HEK293 (cell line): ENCODE measurements at regions not wholly inside any gene's neighbourhood (a gene's known extent, or its start where the extent isn't known, plus 50 kb on each side); places are given as distances from the start of the nearest gene placed in this dataset.

ENCODE experiments used
- CTCF ChIA-PET: fragments of 350-600 bp; formaldehyde crosslinking; extraction: SDS; loops from one replicate; lab custom pipeline; 2021; ENCODE audit warnings: antibody characterized with exemption; lab: Yijun Ruan, JAX
- POLR2A ChIA-PET: fragments of 300-600 bp; formaldehyde crosslinking; extraction: SDS; loops from one replicate; lab custom pipeline; 2020; ENCODE audit warnings: antibody characterized with exemption, inconsistent platforms; lab: Yijun Ruan, JAX
- H3K27ac ChIP-seq: fragments of 200-500 bp; sonication (Bioruptor generic); 2 replicates; pipeline ENCODE4 v1.5.1; 2014; ENCODE audit warnings: low read depth, low read length, control low read depth, inconsistent platforms; ENCODE audit errors: extremely low read depth
- H3K36me3 ChIP-seq, 2 experiments: fragments of 200-500 bp in 1 of 2; sonication (Bioruptor generic) in 1 of 2; 1 replicate in 1 of 2; 2 replicates in 1 of 2; pipeline ENCODE4 v1.5.1; 2014 to 2017; ENCODE audit warnings: inconsistent platforms in 2 of 2, low read length in 2 of 2; ENCODE audit not compliant: control insufficient read depth in 2 of 2, insufficient read depth in 1 of 2
- H3K4me1 ChIP-seq: fragments of 200-500 bp; sonication (Bioruptor generic); 2 replicates; pipeline ENCODE4 v1.5.1; 2014; ENCODE audit warnings: mild to moderate bottlenecking, low read length, inconsistent platforms; ENCODE audit not compliant: control insufficient read depth, insufficient read depth
- H3K4me3 ChIP-seq: 2 replicates; pipeline ENCODE4 v1.5.1; 2011; ENCODE audit warnings: low read depth, mild to moderate bottlenecking, control low read depth, low read length, moderate library complexity
- H3K9me3 ChIP-seq: fragments of 200-500 bp; sonication (Bioruptor generic); 2 replicates; pipeline ENCODE4 v1.5.1; 2014; ENCODE audit warnings: low read depth, low read length, inconsistent platforms; ENCODE audit not compliant: control insufficient read depth, insufficient read depth
- ELK4 ChIP-seq: IDR thresholded peaks from 2 replicates; pipeline ENCODE4 v1.6.1; 2011; ENCODE audit warnings: mild to moderate bottlenecking, low read depth, low read length, borderline replicate concordance
- GLIS1 ChIP-seq: fragments of 450-650 bp; formaldehyde crosslinking; IDR thresholded peaks from 2 replicates; pipeline ENCODE4 v1.5.1; 2016; ENCODE audit warnings: missing biosample characterization, missing genetic modification characterization
- RBAK ChIP-seq: fragments of 450-650 bp; formaldehyde crosslinking; IDR thresholded peaks from 2 replicates; pipeline ENCODE4 v1.5.1; 2016; ENCODE audit warnings: missing biosample characterization, missing genetic modification characterization
- SCRT2 ChIP-seq: fragments of 450-650 bp; formaldehyde crosslinking; IDR thresholded peaks from 2 replicates; pipeline ENCODE4 v1.5.1; 2016; ENCODE audit warnings: missing biosample characterization, missing genetic modification characterization
- SETDB1 ChIP-seq: IDR thresholded peaks from one replicate; pipeline ENCODE4 v1.6.1; 2017; ENCODE audit warnings: mild to moderate bottlenecking, low read length, moderate library complexity, mixed read lengths; ENCODE audit not compliant: insufficient read length
- SP7 ChIP-seq: fragments of 450-650 bp; formaldehyde crosslinking; IDR thresholded peaks from 2 replicates; pipeline ENCODE4 v1.5.1; 2016; ENCODE audit warnings: missing biosample characterization, missing genetic modification characterization
- ZBTB26 ChIP-seq: fragments of 450-650 bp; formaldehyde crosslinking; optimal IDR thresholded peaks from 2 replicates; pipeline ENCODE3; 2016; ENCODE audit warnings: missing biosample characterization, mild to moderate bottlenecking, missing genetic modification characterization
- ZBTB6 ChIP-seq: fragments of 450-650 bp; formaldehyde crosslinking; IDR thresholded peaks from 2 replicates; pipeline ENCODE4 v1.5.1; 2017; ENCODE audit warnings: missing biosample characterization, missing genetic modification characterization
- ZNF10 ChIP-seq: fragments of 450-650 bp; formaldehyde crosslinking; IDR thresholded peaks from 2 replicates; pipeline ENCODE4 v1.5.1; 2017; ENCODE audit warnings: missing biosample characterization, missing genetic modification characterization
- ZNF112 ChIP-seq: fragments of 450-650 bp; formaldehyde crosslinking; IDR thresholded peaks from 2 replicates; pipeline ENCODE4 v1.5.0; 2017; ENCODE audit warnings: missing biosample characterization, missing genetic modification characterization
- ZNF133 ChIP-seq: fragments of 450-650 bp; formaldehyde crosslinking; IDR thresholded peaks from 2 replicates; pipeline ENCODE4 v1.5.1; 2016; ENCODE audit warnings: missing biosample characterization, missing genetic modification characterization
- ZNF16 ChIP-seq: fragments of 450-650 bp; formaldehyde crosslinking; IDR thresholded peaks from 2 replicates; pipeline ENCODE4 v1.5.1; 2016; ENCODE audit warnings: low read depth, missing biosample characterization, missing genetic modification characterization
- ZNF19 ChIP-seq: fragments of 450-650 bp; formaldehyde crosslinking; IDR thresholded peaks from 2 replicates; pipeline ENCODE4; 2016; ENCODE audit warnings: missing biosample characterization, missing genetic modification characterization, low read depth
- ZNF248 ChIP-seq: fragments of 450-650 bp; formaldehyde crosslinking; IDR thresholded peaks from 2 replicates; pipeline ENCODE4 v1.5.1; 2017; ENCODE audit warnings: missing biosample characterization, missing genetic modification characterization
- ZNF302 ChIP-seq: fragments of 450-650 bp; formaldehyde crosslinking; IDR thresholded peaks from 2 replicates; pipeline ENCODE4 v1.5.1; 2016; ENCODE audit warnings: missing biosample characterization, missing genetic modification characterization, low read depth
- ZNF341 ChIP-seq: fragments of 450-650 bp; formaldehyde crosslinking; IDR thresholded peaks from 2 replicates; pipeline ENCODE4; 2016; ENCODE audit warnings: low read depth, missing biosample characterization, missing genetic modification characterization
- ZNF37A ChIP-seq: fragments of 450-650 bp; IDR thresholded peaks from 2 replicates; pipeline ENCODE4 v1.5.1; 2018; ENCODE audit warnings: missing biosample characterization, missing genetic modification characterization
- ZNF518A ChIP-seq: fragments of 450-650 bp; formaldehyde crosslinking; conservative IDR thresholded peaks from 2 replicates; pipeline ENCODE4 v1.5.1; 2016; ENCODE audit warnings: low read depth, missing biosample characterization, missing genetic modification characterization
- ZNF521 ChIP-seq: fragments of 450-650 bp; formaldehyde crosslinking; IDR thresholded peaks from 2 replicates; pipeline ENCODE4 v1.5.1; 2017; ENCODE audit warnings: missing biosample characterization, mild to moderate bottlenecking, missing genetic modification characterization
- ZNF621 ChIP-seq: fragments of 450-650 bp; formaldehyde crosslinking; IDR thresholded peaks from 2 replicates; pipeline ENCODE4 v1.5.1; 2017; ENCODE audit warnings: missing biosample characterization, missing genetic modification characterization
- ZNF629 ChIP-seq: fragments of 450-650 bp; formaldehyde crosslinking; IDR thresholded peaks from 2 replicates; pipeline ENCODE4 v1.5.1; 2017; ENCODE audit warnings: missing biosample characterization, missing genetic modification characterization
- ZSCAN23 ChIP-seq: fragments of 450-650 bp; formaldehyde crosslinking; IDR thresholded peaks from 2 replicates; pipeline ENCODE4 v1.5.1; 2016; ENCODE audit warnings: missing biosample characterization, missing genetic modification characterization

- CTCF ChIA-PET: no interaction called here
- no peak overlapping the region for H3K4me3 ChIP-seq
- no peak overlapping the region for H3K27ac ChIP-seq
- no peaks in the 10 kb centered on the region for H3K9me3 ChIP-seq
- TF ChIP-seq ZNF37A (tag by site-specific recombination): no peak
- no peak for TF ChIP-seq ZNF521 (tag by site-specific recombination)
- no peak for TF ChIP-seq ZNF16 (tag by site-specific recombination)
- no peak for TF ChIP-seq ZNF629 (tag by site-specific recombination)
- TF ChIP-seq ZNF133: no peak
- TF ChIP-seq, all 188 proteins: peak for 0
- POLR2A ChIA-PET: no interaction called here
- no peaks in the 10 kb centered on the region for H3K36me3 ChIP-seq
- H3K4me1 ChIP-seq: no peaks in the 10 kb centered on the region
Measured at GRCh38 chr14:30349520-30349919, 209.4 kb upstream of the G2E3 start.

GRCh38 chr14:30354439-30354838 lies 204.5 kb upstream of the G2E3 start:
- H3K36me3 ChIP-seq: no peaks in the 10 kb centered on the region
- H3K4me1 ChIP-seq: no peaks in the 10 kb centered on the region
- no peak overlapping the region for H3K4me3 ChIP-seq
- H3K27ac ChIP-seq: no peak overlapping the region
- no peaks in the 10 kb centered on the region for H3K9me3 ChIP-seq
- POLR2A ChIA-PET: no interaction called here
- CTCF ChIA-PET: interaction anchor here (0.6 to 1.0 kb wide), 2 partner anchors 71 to 1525 kb away, joined by 3 read pairs; no protein-coding TSS in a partner anchor
- TF ChIP-seq SCRT2 (no peak), RBAK (no peak), ZNF302 (tag by site-specific recombination) (no peak), ZSCAN23 (no peak), ZNF518A (no peak), ZNF10 (tag by site-specific recombination) (no peak), ZNF621 (tag by site-specific recombination) (no peak), ZBTB6 (tag by site-specific recombination) (no peak), ELK4 (no peak), ZNF248 (tag by site-specific recombination) (no peak), ZNF112 (no peak), SETDB1 (no peak), ZNF341 (tag by site-specific recombination) (no peak), ZNF19 (tag by site-specific recombination) (no peak), SP7 (tag by site-specific recombination) (no peak), GLIS1 (tag by site-specific recombination) (no peak), ZBTB26 (tag by site-specific recombination) (no peak)
